Ishikawa (cell line): ENCODE measurements at regions not wholly inside any gene's neighbourhood (a gene's known extent, or its start where the extent isn't known, plus 50 kb on each side); places are given as distances from the start of the nearest gene placed in this dataset.

Experiments used
- CEBPB ChIP-seq: IDR thresholded peaks from 2 replicates; pipeline ENCODE4 v1.6.1; 2012
- CREB1 ChIP-seq: IDR thresholded peaks from 2 replicates; pipeline ENCODE4 v1.6.1; 2012; ENCODE audit warnings: low read depth
- EGR1 ChIP-seq: IDR thresholded peaks from 2 replicates; pipeline ENCODE4 v1.6.1; 2012
- EP300 ChIP-seq: IDR thresholded peaks from 2 replicates; pipeline ENCODE4 v1.6.1; 2012; ENCODE audit warnings: borderline replicate concordance
- FOXM1 ChIP-seq: IDR thresholded peaks from 2 replicates; pipeline ENCODE4 v1.6.1; 2012; ENCODE audit warnings: low read depth, borderline replicate concordance
- MAX ChIP-seq: IDR thresholded peaks from 2 replicates; pipeline ENCODE4 v1.6.1; 2012
- NFIC ChIP-seq: IDR thresholded peaks from 2 replicates; pipeline ENCODE4 v1.6.1; 2012
- RAD21 ChIP-seq: IDR thresholded peaks from 2 replicates; pipeline ENCODE4 v1.6.1; 2012; ENCODE audit warnings: low read depth
- REST ChIP-seq: IDR thresholded peaks from 2 replicates; pipeline ENCODE4 v1.6.1; 2012; ENCODE audit warnings: low read depth, mild to moderate bottlenecking
- TAF1 ChIP-seq: IDR thresholded peaks from 2 replicates; pipeline ENCODE4 v1.6.1; 2012; ENCODE audit warnings: low read depth, mild to moderate bottlenecking
- TCF12 ChIP-seq: IDR thresholded peaks from 2 replicates; pipeline ENCODE4 v1.6.1; 2012; ENCODE audit warnings: low read depth
- TEAD4 ChIP-seq: IDR thresholded peaks from 2 replicates; pipeline ENCODE4 v1.6.1; 2012
- USF1 ChIP-seq: IDR thresholded peaks from 2 replicates; pipeline ENCODE4 v1.6.1; 2012
- YY1 ChIP-seq: IDR thresholded peaks from 2 replicates; pipeline ENCODE4 v1.6.1; 2012; ENCODE audit warnings: low read depth
- ZBTB7A ChIP-seq: IDR thresholded peaks from 2 replicates; pipeline ENCODE4 v1.6.1; 2012; ENCODE audit warnings: low read depth

- TF ChIP-seq REST = no peak
Observed at GRCh38 chr4:175988511-175988910, 77.1 kb upstream of the WDR17 start.

GRCh38 chr4:175996206-175996605 lies 69.4 kb upstream of the WDR17 start:
- TF ChIP-seq EGR1 (no peak), YY1 (no peak), EP300 (no peak), FOXM1 (no peak), ZBTB7A (no peak), TAF1 (no peak), RAD21 (no peak)

- TF ChIP-seq NFIC = no peak
- TF ChIP-seq YY1 = no peak
- TF ChIP-seq EP300 = no peak
- TF ChIP-seq RAD21 = no peak
- no peak for TF ChIP-seq EGR1
- TF ChIP-seq FOXM1 = no peak
- no peak for TF ChIP-seq CREB1
- no peak for TF ChIP-seq MAX
- no peak for TF ChIP-seq TCF12
- no peak for TF ChIP-seq CEBPB
- no peak for TF ChIP-seq USF1
- TF ChIP-seq TEAD4 = no peak
- TF ChIP-seq TAF1 = no peak
- TF ChIP-seq REST = no peak
- TF ChIP-seq ZBTB7A = no peak
Observed at GRCh38 chr4:175997291-175997690, 68.3 kb upstream of the WDR17 start.

GRCh38 chr4:175998782-175999181 lies 66.9 kb upstream of the WDR17 start:
- no peak for TF ChIP-seq MAX
- TF ChIP-seq TCF12 = no peak
- no peak for TF ChIP-seq EP300
- TF ChIP-seq CEBPB = no peak
- no peak for TF ChIP-seq TAF1
- no peak for TF ChIP-seq USF1
- no peak for TF ChIP-seq REST
- no peak for TF ChIP-seq YY1
- no peak for TF ChIP-seq TEAD4
- no peak for TF ChIP-seq FOXM1
- TF ChIP-seq CREB1 = no peak
- TF ChIP-seq EGR1 = no peak
- no peak for TF ChIP-seq ZBTB7A
- TF ChIP-seq NFIC = no peak

DNA sequence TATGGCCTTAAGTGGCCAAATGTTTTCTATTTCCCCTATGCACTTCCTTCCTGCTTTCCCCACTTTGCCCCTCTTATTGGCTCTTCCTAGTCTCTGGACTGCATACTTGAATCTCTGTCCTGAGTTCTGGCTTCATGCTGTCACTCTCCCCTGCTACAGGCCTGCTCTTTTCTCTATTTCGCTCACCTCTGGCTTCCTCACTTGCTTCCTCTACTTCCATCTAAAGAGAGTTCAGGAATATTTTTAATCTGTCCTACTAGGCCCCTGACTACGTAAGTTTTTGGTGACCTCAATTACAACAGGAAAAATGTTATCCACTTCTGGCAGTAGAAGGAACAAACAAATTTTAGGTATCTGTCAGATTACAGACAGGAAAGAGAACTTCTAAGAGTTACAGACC lies 65.7 kb upstream of the WDR17 start:
- no peak for TF ChIP-seq MAX
- no peak for TF ChIP-seq ZBTB7A
- TF ChIP-seq EGR1 = no peak
- no peak for TF ChIP-seq RAD21
- no peak for TF ChIP-seq FOXM1
- TF ChIP-seq USF1 = no peak
- TF ChIP-seq EP300 = no peak
